GM21381 (cell line): ENCODE measurements at regions not wholly inside any gene's neighbourhood (a gene's known extent, or its start where the extent isn't known, plus 50 kb on each side); places are given as distances from the start of the nearest gene placed in this dataset.

ENCODE experiments used
- ATAC-seq: cut with Tn5 transposase; IDR thresholded peaks from one replicate; pipeline ENCODE4 v1.9.1; 2021; ENCODE audit warnings: mild to moderate bottlenecking, moderate library complexity; ENCODE audit not compliant: unreplicated experiment

GRCh38 chr10:64067009-64067606 is 545.9 kb downstream of the REEP3 start:
- no peak for ATAC-seq

DNA sequence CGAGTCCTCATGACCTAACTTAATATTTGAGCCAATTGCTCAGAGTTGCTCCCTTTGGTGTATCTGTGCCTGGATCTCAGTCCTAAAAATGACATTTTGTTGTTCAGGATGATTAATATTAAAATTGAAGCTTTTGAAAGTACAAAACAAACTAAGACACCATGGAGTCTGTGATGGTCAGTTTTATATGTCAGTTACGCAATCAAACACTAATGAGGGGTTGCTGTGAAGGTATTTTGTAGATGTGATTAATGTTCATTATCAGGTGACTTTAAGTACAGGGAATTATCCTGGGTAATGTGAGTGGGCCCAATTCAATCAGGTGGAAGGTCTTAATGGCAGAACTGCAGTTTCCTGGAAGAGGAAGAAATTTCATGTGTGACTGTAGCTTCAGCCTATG is 546.7 kb downstream of the REEP3 start:
- ATAC-seq: no peak

DNA sequence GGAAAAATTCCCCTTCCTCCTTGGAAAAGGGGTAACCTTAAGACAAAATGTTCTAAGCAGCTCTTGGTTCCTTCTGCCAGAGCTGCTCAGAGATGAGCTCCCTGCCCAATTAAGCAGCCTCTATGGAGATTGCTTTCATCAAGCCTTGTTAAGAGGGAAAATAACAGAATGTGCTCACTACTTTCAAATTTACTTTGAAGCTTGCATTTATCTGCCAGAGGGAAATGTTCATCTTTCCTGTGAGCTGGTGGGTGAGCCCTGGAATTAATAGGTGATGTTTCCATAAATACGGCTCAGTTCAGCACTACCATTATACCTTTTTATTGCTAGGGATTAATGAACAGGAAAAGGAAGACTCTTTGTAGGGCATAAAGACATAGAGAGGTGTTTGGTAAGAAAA is 549.0 kb downstream of the REEP3 start:
- no peak for ATAC-seq

DNA sequence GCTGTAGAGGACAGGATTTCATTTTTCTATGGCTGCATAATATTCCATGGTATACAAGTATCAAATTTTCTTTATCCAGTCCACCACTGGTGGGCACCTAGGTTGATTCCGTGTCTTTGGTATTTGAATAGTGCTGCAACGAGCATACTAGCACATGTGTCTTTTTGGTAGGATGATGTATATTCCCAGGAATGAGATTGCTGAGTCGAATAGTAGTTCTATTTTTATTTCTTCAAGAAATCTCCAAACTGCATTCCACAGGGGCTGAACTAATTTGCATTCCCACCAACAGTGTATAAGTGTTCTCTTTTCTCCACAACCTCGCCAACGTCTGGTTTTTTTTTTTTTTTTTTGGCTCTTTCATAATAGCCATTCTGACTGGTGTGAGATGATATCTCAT is 550.0 kb downstream of the REEP3 start:
- ATAC-seq: no peak

GRCh38 chr10:64075604-64076003 is 554.4 kb downstream of the REEP3 start:
- no peak for ATAC-seq

DNA sequence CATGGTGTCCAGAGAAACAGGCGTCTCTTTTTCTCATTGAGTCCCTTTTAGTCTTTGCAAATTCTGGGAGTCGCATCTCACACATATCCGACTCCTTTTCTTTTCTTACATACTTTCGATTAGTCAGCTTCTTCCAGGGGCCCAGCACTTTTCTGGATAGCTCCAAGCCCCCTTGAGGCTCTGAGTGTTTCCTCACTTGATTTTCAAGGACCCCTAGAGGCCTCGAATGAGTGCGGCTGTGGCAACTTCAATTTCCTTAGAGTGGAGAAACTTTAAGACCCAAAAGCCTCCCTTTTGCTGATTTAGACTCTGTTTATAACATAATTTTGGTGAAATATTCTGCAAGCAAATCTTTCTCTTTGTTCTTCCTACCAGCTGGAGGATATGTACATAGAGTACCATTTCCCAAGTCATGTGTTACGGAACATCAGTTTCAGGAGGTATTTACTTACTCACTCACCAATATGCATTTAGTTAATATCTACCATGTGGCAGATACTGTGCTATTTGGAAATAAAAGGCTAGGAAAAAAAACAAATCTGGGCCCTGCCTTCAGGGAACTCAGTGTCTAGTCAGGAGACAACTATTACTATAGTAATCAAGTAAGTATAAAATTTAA is 555.2 kb downstream of the REEP3 start:
- no peak for ATAC-seq

GRCh38 chr10:64079341-64079740 is 558.1 kb downstream of the REEP3 start:
- no peak for ATAC-seq

- ATAC-seq: no peak
Measured at GRCh38 chr10:64080071-64080470, 558.9 kb downstream of the REEP3 start.

GRCh38 chr10:64081947-64082482 is 560.8 kb downstream of the REEP3 start:
- ATAC-seq: no peak

GRCh38 chr10:64086083-64086767 is 565.0 kb downstream of the REEP3 start:
- no peak for ATAC-seq

DNA sequence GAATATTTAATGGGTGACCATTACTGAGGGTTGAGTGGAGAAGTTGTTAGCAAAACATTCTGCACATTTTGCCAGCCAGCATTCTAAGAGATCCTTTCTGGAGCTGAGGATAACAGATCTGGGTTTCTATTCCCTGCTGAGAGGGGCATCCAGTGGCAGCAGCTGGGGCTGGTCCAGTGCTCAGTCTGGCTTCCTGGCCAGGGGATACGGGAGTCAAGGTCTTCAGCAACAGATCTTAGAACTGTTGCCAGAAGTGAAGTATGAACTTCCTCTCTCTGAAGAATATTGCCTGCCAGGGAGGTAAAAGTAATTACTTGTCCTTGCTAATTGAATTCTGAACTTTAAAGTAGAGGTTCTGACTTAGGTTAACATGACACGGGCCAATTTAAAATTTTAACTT is 568.4 kb downstream of the REEP3 start:
- no peak for ATAC-seq

DNA sequence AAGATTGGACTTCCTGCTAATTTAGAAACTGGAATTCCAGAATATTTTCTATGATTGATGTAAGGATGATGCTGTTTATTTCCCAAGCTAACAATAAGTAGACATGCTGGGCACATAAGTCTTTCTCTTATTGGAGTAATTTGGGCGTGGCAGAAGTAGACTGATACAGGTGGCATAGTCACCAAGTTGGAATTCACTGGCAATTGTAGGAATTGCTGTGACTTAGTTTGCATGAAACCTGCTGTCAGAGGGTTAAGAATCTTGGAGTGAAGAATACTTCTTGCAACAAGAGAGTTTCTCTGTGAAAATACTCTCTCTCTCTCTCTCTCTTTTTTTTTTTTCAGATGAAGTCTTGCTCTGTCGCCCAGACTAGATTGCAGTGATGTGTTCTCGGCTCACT is 569.7 kb downstream of the REEP3 start:
- ATAC-seq: no peak

- no peak for ATAC-seq
Measured at GRCh38 chr10:64091897-64092296, 570.7 kb downstream of the REEP3 start.

- ATAC-seq: no peak
Measured at GRCh38 chr10:64093304-64093703, 572.1 kb downstream of the REEP3 start.

DNA sequence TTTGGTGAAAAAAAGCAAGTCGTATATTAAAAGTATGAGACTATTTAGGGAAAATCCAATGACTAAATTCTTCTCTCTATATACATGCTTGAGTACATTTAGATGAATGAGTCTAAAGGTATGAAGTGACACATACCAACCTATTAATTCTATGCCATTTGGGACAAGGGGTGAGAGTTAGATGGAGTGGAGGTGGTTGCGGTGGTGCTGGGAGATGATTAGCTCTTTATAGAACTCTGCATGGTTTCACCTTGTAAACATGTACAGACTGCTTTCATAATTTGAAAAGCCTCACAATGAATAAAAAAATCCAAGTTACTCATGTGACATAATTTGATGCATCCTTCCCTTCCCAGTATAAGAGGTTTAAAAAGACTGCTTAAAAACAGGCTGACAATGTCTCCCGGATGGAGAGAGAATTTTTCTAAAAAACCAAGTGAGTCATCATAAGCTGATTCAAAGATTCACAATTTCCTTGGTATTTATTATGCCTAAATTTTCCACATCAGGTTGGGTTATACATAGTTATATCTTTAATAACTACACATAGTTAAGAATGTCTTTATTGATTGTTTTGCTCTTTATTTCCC is 572.8 kb downstream of the REEP3 start:
- ATAC-seq: no peak

GRCh38 chr10:64096941-64097340 is 575.7 kb downstream of the REEP3 start:
- no peak for ATAC-seq

- no peak for ATAC-seq
Measured at GRCh38 chr10:64097391-64098122, 576.4 kb downstream of the REEP3 start.

- ATAC-seq: no peak
Measured at GRCh38 chr10:64098994-64099393, 577.8 kb downstream of the REEP3 start.

DNA sequence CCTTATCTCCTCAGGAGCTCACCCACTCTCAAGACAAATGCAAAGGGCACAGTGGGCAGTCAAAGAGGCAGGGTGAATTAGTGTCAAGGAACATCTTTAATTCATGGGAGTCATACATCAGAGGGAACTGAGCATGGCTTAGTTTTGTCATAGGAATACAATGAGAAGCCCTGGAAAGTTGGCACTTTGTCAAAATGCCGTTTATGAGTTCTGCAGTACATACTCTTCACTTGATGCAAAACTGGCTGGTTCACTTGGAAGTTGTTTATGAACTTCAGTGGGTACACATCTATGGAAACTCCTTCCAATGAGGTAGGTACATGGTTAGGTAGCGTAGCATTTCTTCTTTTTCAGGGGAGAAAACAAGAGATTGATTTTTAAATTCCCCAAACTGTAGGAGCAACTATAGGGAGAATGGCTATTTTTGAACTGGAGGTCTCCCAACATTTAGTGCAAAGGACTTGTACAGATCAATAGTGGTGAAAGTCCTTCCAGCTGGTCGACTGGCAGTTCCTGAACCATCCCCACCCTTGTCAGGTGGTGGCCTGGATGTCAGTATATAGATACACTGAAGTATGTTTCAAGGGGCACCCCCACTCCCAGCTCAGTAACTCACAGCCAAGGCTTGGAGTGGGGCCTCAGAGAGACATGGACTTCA is 580.5 kb downstream of the REEP3 start:
- ATAC-seq: no peak

DNA sequence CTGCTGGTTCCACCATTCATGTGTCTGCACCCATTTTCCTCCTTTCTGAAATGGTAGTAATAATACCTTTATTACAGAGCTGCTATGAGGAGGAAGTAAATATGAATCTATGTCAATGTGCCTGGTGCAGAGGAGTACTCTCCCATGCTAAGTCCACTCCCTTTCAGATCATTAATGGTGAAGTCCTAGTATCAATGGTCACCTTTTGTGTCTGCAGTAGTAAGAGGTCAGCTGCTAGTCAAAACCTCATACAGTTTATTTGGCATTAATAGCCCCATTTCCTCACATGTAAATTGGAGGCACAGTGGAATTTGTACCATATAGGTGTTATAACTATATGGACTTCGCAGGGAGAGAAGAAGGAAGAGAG is 581.0 kb downstream of the REEP3 start:
- ATAC-seq: no peak

DNA sequence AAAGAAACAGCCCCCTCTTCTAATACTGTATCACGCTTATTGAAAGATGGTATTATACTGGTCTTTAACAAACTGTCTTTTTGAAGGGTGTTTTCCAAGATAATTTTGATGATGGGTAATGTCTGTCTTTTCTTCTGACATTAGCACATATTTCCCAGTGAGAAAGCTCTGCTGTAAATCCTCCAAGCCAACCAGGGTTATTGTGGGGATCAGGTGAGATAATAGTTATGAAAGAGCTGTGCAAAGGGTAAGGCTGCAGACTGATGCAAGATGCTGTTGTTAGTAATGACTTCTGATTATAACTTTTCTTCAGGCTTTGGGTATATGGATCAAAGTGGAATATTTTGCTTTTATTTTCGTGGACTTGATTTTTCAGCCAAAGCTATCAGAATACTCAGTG is 581.7 kb downstream of the REEP3 start:
- no peak for ATAC-seq
